ENCODE measurements at regions not wholly inside any gene's neighbourhood (a gene's known extent, or its start where the extent isn't known, plus 50 kb on each side); places are given as distances from the start of the nearest gene placed in this dataset.

DNA sequence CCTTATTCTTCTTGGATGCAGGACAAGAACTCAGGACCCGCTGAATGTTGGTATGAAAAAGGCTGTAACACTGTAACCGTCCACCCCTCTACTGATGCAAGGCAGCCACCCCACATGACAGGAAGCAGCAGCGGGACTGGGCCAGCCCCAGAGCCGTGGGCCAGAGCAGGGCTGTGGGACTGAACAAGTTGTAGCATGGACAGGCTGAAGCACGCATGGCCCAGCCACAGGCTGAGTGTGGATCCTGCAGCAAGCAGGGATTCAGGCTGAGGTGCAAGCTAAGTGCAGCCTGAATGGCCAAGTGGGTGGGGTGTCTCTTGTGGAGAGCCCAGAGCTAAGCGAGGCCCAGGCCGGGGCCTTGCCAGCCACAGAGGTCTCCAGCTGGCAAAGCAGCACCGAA is 632.2 kb downstream of the SPOCK3 start:
- in situ Hi-C loops (cut with MboI) = no loop called here
- no peaks in the 10 kb centered on the region for H3K27me3 ChIP-seq (replicated peaks; ENCODE audit: insufficient read depth)

DNA sequence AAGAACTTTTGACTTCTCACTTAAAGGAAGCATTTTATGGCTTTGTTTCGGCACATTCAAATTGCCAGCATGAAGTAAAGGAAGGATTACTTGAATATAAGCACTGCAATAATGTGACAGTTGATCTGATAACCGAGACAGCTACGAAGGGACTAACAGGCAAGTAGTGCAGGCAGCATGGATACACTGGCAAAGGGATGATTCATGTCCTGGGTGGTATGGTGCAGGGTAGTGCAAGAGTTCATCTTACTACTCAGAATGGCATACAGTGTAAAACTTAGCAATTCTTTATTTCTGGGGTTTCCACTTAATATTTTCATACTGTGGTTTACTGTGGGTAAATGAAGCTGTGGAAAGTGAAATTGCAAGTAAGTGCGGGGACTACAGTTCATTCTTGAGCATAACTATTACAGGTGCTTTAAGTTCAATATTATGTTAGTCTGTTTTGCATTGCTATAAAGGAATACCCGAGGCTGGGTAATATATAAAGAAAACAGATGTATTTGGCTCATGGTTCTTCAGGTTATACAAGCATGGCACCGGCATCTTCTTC is 611.8 kb downstream of the SPOCK3 start:
- 16 to 21% methylated on average over 6 of the region's 6 CpGs for WGBS, 2 experiments (ENCODE audit: low coverage in 1 of 2, low lambda C conversion rate in 2 of 2, missing lambda C conversion rate in 2 of 2)
- H3K27ac ChIP-seq = no peak overlapping the region
- no peak for DNase-seq
- H3K4me3 ChIP-seq = no peak overlapping the region
- H3K36me3 ChIP-seq (ENCODE audit: low read depth) = no peaks in the 10 kb centered on the region
- no peak overlapping the region for H2AFZ ChIP-seq
- no peaks in the 10 kb centered on the region for H3F3A ChIP-seq (ENCODE audit: insufficient read depth)
- TF ChIP-seq EZH2phosphoT487 (IDR thresholded peaks at IDR 0.05; ENCODE audit: insufficient read depth, low read depth) (no peak), EZH2 (IDR thresholded peaks at IDR 0.05; ENCODE audit: insufficient read depth, poor library complexity, severe bottlenecking) (no peak)
- no peaks in the 10 kb centered on the region for H4K20me1 ChIP-seq (ENCODE audit: insufficient read depth)
- H3K4me2 ChIP-seq (ENCODE audit: unreplicated experiment) = no peak overlapping the region
- in situ Hi-C loops (cut with MboI) = no loop called here
- H3K4me1 ChIP-seq (ENCODE audit: insufficient read depth) = no peaks in the 10 kb centered on the region
- no peaks in the 10 kb centered on the region; the same call in 1 of the 2 replicates for H3K9me2 ChIP-seq (ENCODE audit: insufficient read depth)
- no peaks in the 10 kb centered on the region for H3K27me3 ChIP-seq (replicated peaks; ENCODE audit: insufficient read depth)
- no peaks in the 10 kb centered on the region for H3K79me2 ChIP-seq (ENCODE audit: insufficient read depth)
- H3K9ac ChIP-seq = no peak overlapping the region
- H3K9me3 ChIP-seq (ENCODE audit: low read depth) = no peaks in the 10 kb centered on the region

More for the DNA sequence above, 632.2 kb downstream of the SPOCK3 start:
- Histone ChIP-seq H4K20me1 (ENCODE audit: insufficient read depth) (no peaks in the 10 kb centered on the region), H3K79me2 (ENCODE audit: insufficient read depth) (no peaks in the 10 kb centered on the region), H3K27ac (no peak overlapping the region), H3K9me3 (ENCODE audit: low read depth) (no peaks in the 10 kb centered on the region), H3K4me3 (no peak overlapping the region), H3K4me1 (ENCODE audit: insufficient read depth) (no peaks in the 10 kb centered on the region), H2AFZ (no peak overlapping the region), H3K9me2 (ENCODE audit: insufficient read depth) (no peaks in the 10 kb centered on the region), H3K36me3 (ENCODE audit: low read depth) (no peaks in the 10 kb centered on the region), H3K4me2 (ENCODE audit: unreplicated experiment) (no peak overlapping the region), H3K9ac (no peak overlapping the region), H3F3A (ENCODE audit: insufficient read depth) (no peaks in the 10 kb centered on the region)
- 36% methylated on average over 8 of the region's 8 CpGs for WGBS, 2 experiments (ENCODE audit: low coverage in 1 of 2, low lambda C conversion rate in 2 of 2, missing lambda C conversion rate in 2 of 2)
- DNase-seq = no peak
- no peak for TF ChIP-seq EZH2phosphoT487 (IDR thresholded peaks at IDR 0.05; ENCODE audit: insufficient read depth, low read depth)
- no peak for TF ChIP-seq EZH2 (IDR thresholded peaks at IDR 0.05; ENCODE audit: insufficient read depth, poor library complexity, severe bottlenecking)

DNA sequence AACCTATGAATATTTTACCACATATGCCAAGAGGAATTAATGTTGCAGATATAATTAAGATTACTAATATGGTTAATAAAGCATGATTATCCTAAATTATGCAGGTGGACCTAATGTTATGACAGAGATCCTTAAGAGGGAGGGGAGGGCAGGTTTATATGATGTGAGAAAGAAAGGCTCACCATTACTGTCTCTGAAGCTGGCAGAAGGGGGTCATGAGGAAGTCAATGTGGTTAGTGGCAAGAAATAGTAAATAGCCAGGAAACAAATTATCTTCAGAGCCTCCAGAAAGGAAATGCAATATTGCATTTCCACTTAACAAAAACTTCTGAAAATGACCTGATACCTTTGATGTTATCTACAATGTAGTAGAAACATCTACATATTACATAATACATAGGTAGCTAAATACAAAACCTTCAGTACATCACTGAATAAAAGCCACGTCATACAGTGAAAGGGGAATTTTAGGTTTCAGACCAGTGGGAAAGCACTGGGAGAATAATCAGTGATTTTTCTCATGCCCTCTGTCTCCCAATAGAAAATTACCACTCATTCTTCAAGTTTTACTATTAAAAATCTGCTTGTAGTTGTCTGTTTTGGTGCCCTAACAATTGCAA is 609.2 kb downstream of the SPOCK3 start:
- no peaks in the 10 kb centered on the region; the same call in 1 of the 2 replicates for H3K9me2 ChIP-seq (ENCODE audit: insufficient read depth)
- no peaks in the 10 kb centered on the region for H3K79me2 ChIP-seq (ENCODE audit: insufficient read depth)
- DNase-seq = no peak
- H3F3A ChIP-seq (ENCODE audit: insufficient read depth) = no peaks in the 10 kb centered on the region
- no peaks in the 10 kb centered on the region for H3K36me3 ChIP-seq (ENCODE audit: low read depth)
- no peaks in the 10 kb centered on the region for H3K27me3 ChIP-seq (replicated peaks; ENCODE audit: insufficient read depth)
- TF ChIP-seq EZH2phosphoT487 (IDR thresholded peaks at IDR 0.05; ENCODE audit: insufficient read depth, low read depth) (no peak), EZH2 (IDR thresholded peaks at IDR 0.05; ENCODE audit: insufficient read depth, poor library complexity, severe bottlenecking) (no peak)
- no peak overlapping the region for H2AFZ ChIP-seq
- no peak overlapping the region for H3K9ac ChIP-seq
- in situ Hi-C loops (cut with MboI) = no loop called here
- no peaks in the 10 kb centered on the region for H4K20me1 ChIP-seq (ENCODE audit: insufficient read depth)
- no peaks in the 10 kb centered on the region for H3K4me1 ChIP-seq (ENCODE audit: insufficient read depth)
- H3K4me2 ChIP-seq (ENCODE audit: unreplicated experiment) = no peak overlapping the region
- no peak overlapping the region for H3K27ac ChIP-seq
- no peak overlapping the region for H3K4me3 ChIP-seq
- 8 to 12% methylated on average over 1 of the region's 1 CpG for WGBS, 2 experiments (ENCODE audit: low coverage in 1 of 2, low lambda C conversion rate in 2 of 2, missing lambda C conversion rate in 2 of 2)
- H3K9me3 ChIP-seq (ENCODE audit: low read depth) = peaks cover 5% of the 10 kb centered on the region

GRCh38 chr4:166628454-166628853 is 605.8 kb downstream of the SPOCK3 start:
- no peaks in the 10 kb centered on the region for H3F3A ChIP-seq (ENCODE audit: insufficient read depth)
- no peak overlapping the region for H3K4me2 ChIP-seq (ENCODE audit: unreplicated experiment)
- H3K9me2 ChIP-seq (ENCODE audit: insufficient read depth) = no peaks in the 10 kb centered on the region; the same call in 1 of the 2 replicates
- no peaks in the 10 kb centered on the region for H3K27me3 ChIP-seq (replicated peaks; ENCODE audit: insufficient read depth)
- no peak overlapping the region for H3K9ac ChIP-seq
- no peak overlapping the region for H3K27ac ChIP-seq
- TF ChIP-seq EZH2 (IDR thresholded peaks at IDR 0.05; ENCODE audit: insufficient read depth, poor library complexity, severe bottlenecking) (no peak), EZH2phosphoT487 (IDR thresholded peaks at IDR 0.05; ENCODE audit: insufficient read depth, low read depth) (no peak)
- DNase-seq = no peak
- H3K36me3 ChIP-seq (ENCODE audit: low read depth) = no peaks in the 10 kb centered on the region
- no peaks in the 10 kb centered on the region for H4K20me1 ChIP-seq (ENCODE audit: insufficient read depth)
- H3K4me3 ChIP-seq = no peak overlapping the region
- no peaks in the 10 kb centered on the region for H3K4me1 ChIP-seq (ENCODE audit: insufficient read depth)
- H3K79me2 ChIP-seq (ENCODE audit: insufficient read depth) = no peaks in the 10 kb centered on the region
- H3K9me3 ChIP-seq (ENCODE audit: low read depth) = peaks cover 5% of the 10 kb centered on the region
- in situ Hi-C loops (cut with MboI) = no loop called here
- H2AFZ ChIP-seq = no peak overlapping the region
- WGBS, 2 experiments (ENCODE audit: low coverage in 1 of 2, low lambda C conversion rate in 2 of 2, missing lambda C conversion rate in 2 of 2) = 3 to 7% methylated on average over 2 of the region's 2 CpGs

Measured in GM23248 (cell line).